CD4-positive, alpha-beta T cell (primary cell): ENCODE measurements at regions not wholly inside any gene's neighbourhood (a gene's known extent, or its start where the extent isn't known, plus 50 kb on each side); places are given as distances from the start of the nearest gene placed in this dataset.
"Not testable (repeated sequence)": the region's sequence is repeated elsewhere in the genome, so short reads cannot be mapped to it uniquely, and the experiment has no call there.

Experiments used
- ATAC-seq: fragments of 200-7000 bp; cut with Tn5 transposase; one replicate; pipeline ENCODE4 v1.10.0; 2022; ENCODE audit warnings: mild to moderate bottlenecking; ENCODE audit not compliant: poor library complexity
- CTCF ChIA-PET: fragments of 350-600 bp; sonication (Branson Sonifier 250); formaldehyde crosslinking; loops from one replicate; lab custom pipeline; 2021; ENCODE audit warnings: antibody characterized with exemption, inconsistent platforms; lab: Charles Lee
- POLR2A ChIA-PET: fragments of 350-600 bp; sonication (Branson Sonifier 250); formaldehyde crosslinking; loops from one replicate; lab custom pipeline; 2021; ENCODE audit warnings: antibody characterized with exemption, inconsistent platforms; lab: Charles Lee
- DNase-seq, 14 experiments: peaks; one replicate each; pipeline ENCODE4 v3.0.0-alpha.2; 2013 to 2020; ENCODE audit warnings: mixed read lengths in 2 of 14
- H3K27ac ChIP-seq, 2 donors: one replicate each; pipeline versions ENCODE4 v1.5.1 to v1.7.0; 2013; ENCODE audit warnings: low read length in 2 of 2, low read depth in 1 of 2, mild to moderate bottlenecking in 1 of 2
- H3K27me3 ChIP-seq, 2 experiments: 1 replicate in 1 of 2; 2 replicates in 1 of 2; pipeline versions ENCODE4 v1.6.1 to v1.7.0; 2013; ENCODE audit warnings: low read length in 2 of 2, control low read depth in 1 of 2, mild to moderate bottlenecking in 1 of 2, moderate library complexity in 1 of 2; ENCODE audit not compliant: insufficient read depth in 2 of 2, control insufficient read depth in 1 of 2
- H3K36me3 ChIP-seq: one replicate; pipeline ENCODE4 v1.6.1; 2013; ENCODE audit warnings: low read length, control low read depth; ENCODE audit not compliant: insufficient read depth
- H3K4me1 ChIP-seq: one replicate; pipeline ENCODE4 v1.6.1; 2013; ENCODE audit warnings: low read length, control low read depth; ENCODE audit not compliant: insufficient read depth
- H3K4me3 ChIP-seq: one replicate; pipeline ENCODE4 v1.5.1; 2013; ENCODE audit warnings: mild to moderate bottlenecking, low read length, moderate library complexity
- H3K9me3 ChIP-seq, 2 experiments: 1 replicate in 1 of 2; 2 replicates in 1 of 2; pipeline versions ENCODE4 v1.6.1 to v1.7.0; 2013; ENCODE audit warnings: low read length in 2 of 2, mild to moderate bottlenecking in 2 of 2, control low read depth in 1 of 2, moderate library complexity in 1 of 2; ENCODE audit not compliant: control insufficient read depth in 1 of 2, insufficient read depth in 1 of 2
- H3K27ac Mint-ChIP-seq: one replicate; pipeline ENCODE4 v1.8.0; 2020; ENCODE audit warnings: mixed read lengths
- H3K27me3 Mint-ChIP-seq: one replicate; pipeline ENCODE4 v1.8.0; 2021; ENCODE audit warnings: mixed read lengths
- H3K36me3 Mint-ChIP-seq: one replicate; pipeline ENCODE4 v1.8.0; 2021; ENCODE audit warnings: low read depth, mixed read lengths
- H3K4me1 Mint-ChIP-seq: one replicate; pipeline ENCODE4 v1.8.0; 2021; ENCODE audit warnings: low read depth, mixed read lengths
- H3K4me3 Mint-ChIP-seq: one replicate; pipeline ENCODE4 v1.8.0; 2020; ENCODE audit warnings: mild to moderate bottlenecking, mixed read lengths
- H3K9me3 Mint-ChIP-seq: one replicate; pipeline ENCODE4 v1.8.0; 2020; ENCODE audit warnings: mixed read lengths
- intact Hi-C, 2 experiments: fragments of 100-400 bp; cut with DNase I in 1 of 2; cut with micrococcal nuclease in 1 of 2; formaldehyde crosslinking; loops; one replicate each; pipeline versions ENCODE4 v1.15.1 to v1.9.0; 2023 to 2025; cut with DNase I, micrococcal nuclease
- TF ChIP-seq, protein P1 (sequence below): fragments of 200-600 bp; IDR thresholded peaks from one replicate; pipeline ENCODE4 v1.8.0; 2022; ENCODE audit warnings: antibody characterized with exemption, mild to moderate bottlenecking

DNA sequence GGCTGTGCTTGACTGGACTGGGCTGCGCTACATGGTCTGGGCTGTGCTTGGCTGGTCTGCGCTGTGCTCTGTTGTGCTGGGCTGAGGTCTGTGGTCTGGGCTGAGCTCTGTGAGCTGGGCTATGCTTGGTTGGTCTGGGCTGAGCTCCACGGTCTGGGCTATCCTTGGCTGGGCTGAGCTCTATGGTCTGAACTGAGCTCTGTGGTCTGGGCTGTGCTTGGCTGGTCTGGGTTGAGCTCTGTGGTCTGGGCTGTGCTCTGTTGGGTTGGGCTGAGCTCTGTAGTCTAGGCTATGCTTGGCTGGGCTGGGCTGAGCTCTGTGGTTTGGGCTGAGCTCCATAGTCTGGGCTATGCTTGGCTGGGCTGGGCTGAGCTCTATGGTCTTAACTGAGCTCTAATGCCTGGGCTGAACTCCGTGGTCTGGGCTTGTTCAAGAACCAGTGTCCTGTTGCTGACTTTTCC lies 92.0 kb downstream of the PLXNA1 start:
- Histone ChIP-seq H3K27me3 (no peaks in the 10 kb centered on the region), H3K36me3 (no peaks in the 10 kb centered on the region), H3K4me3 (no peak overlapping the region), H3K27ac (no peak overlapping the region), H3K4me1 (no peaks in the 10 kb centered on the region), H3K9me3 (peaks cover 0 to 8% of the 10 kb centered on the region in 2 experiments)
- ATAC-seq (no peak), DNase-seq (no peak)
- H3K9me3 Mint-ChIP-seq: no peaks in the 10 kb centered on the region
- ChIA-PET CTCF (no interaction called here), POLR2A (no interaction called here)
- no peaks in the 10 kb centered on the region for H3K27me3 Mint-ChIP-seq
- H3K4me3 Mint-ChIP-seq: no peak overlapping the region
- no peak overlapping the region for H3K27ac Mint-ChIP-seq
- H3K4me1 Mint-ChIP-seq: no peaks in the 10 kb centered on the region
- H3K36me3 Mint-ChIP-seq: no peaks in the 10 kb centered on the region
- intact Hi-C loops: no loop called here
- TF ChIP-seq, protein P1, sequence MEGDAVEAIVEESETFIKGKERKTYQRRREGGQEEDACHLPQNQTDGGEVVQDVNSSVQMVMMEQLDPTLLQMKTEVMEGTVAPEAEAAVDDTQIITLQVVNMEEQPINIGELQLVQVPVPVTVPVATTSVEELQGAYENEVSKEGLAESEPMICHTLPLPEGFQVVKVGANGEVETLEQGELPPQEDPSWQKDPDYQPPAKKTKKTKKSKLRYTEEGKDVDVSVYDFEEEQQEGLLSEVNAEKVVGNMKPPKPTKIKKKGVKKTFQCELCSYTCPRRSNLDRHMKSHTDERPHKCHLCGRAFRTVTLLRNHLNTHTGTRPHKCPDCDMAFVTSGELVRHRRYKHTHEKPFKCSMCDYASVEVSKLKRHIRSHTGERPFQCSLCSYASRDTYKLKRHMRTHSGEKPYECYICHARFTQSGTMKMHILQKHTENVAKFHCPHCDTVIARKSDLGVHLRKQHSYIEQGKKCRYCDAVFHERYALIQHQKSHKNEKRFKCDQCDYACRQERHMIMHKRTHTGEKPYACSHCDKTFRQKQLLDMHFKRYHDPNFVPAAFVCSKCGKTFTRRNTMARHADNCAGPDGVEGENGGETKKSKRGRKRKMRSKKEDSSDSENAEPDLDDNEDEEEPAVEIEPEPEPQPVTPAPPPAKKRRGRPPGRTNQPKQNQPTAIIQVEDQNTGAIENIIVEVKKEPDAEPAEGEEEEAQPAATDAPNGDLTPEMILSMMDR: no peak

DNA sequence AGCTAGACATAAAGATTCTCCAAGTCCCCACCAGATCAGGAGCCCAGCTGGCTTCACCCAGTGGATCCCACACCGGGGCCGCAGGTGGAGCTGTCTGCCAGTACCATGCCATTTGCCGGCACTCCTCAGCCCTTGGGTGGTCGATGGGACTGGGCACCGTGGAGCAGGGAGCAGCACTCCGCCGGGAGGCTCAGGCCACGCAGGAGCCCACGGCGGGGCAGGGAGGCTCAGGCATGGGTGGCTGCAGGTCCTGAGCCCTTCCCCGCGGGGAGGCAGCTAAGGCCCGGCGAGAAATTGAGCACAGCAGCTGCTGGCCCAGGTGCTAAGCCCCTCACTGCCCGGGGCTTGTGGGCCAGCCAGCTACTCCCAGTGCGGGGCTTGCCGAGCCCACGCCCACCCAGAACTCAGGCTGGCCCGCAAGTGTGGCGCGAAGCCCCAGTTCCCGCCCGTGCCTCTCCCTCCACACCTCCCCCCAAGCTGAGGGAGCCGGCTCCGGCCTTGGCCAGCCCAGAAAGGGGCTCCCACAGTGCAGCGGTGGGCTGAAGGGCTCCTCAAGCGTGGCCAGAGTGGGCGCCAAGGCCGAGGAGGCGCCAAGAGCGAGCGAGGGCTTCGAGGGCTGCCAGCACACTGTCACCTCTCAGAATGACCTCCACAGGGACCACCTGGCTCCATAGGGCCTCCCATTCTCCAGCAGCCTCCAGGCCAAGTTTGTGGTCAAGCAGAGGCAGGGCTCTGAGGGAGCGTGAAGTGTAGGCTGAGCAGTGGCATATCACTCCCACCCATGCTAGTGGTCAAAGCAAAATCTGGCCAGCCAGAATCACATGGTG lies 93.5 kb downstream of the PLXNA1 start:
- H3K4me3 Mint-ChIP-seq, H3K27ac ChIP-seq, DNase-seq, CTCF ChIA-PET, H3K36me3 Mint-ChIP-seq, H3K27ac Mint-ChIP-seq, H3K27me3 Mint-ChIP-seq, intact Hi-C loops, ATAC-seq, H3K4me3 ChIP-seq, H3K27me3 ChIP-seq, H3K4me1 Mint-ChIP-seq, H3K9me3 Mint-ChIP-seq, H3K9me3 ChIP-seq, POLR2A ChIA-PET, H3K4me1 ChIP-seq, H3K36me3 ChIP-seq: not testable (repeated sequence)

DNA sequence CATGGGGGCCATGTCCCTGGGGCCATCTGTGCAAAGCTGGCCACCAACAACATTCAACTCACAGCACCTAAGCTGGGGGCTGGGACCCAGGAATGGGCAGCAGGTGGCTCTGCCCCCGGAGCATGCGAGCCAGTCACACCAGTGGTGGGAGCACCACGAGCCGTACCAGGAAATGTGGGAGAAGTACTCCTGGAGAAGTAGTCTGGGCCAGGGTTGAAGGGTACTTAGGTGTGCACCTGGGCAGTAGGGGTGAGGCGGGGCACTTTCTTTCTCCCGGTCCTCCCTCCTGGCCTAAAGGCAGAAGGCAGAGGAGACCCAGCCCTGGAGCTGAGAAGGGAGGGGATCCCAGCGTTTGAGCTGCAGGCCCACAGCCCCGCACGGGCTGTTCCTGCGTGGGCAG lies 94.2 kb downstream of the PLXNA1 start:
- H3K36me3 Mint-ChIP-seq: no peaks in the 10 kb centered on the region
- POLR2A ChIA-PET: no interaction called here
- ATAC-seq (no peak), DNase-seq (no peak)
- TF ChIP-seq, protein P1: no peak
- intact Hi-C loops: no loop called here
- Histone ChIP-seq H3K9me3 (peaks cover 0 to 8% of the 10 kb centered on the region in 2 experiments), H3K27me3 (no peaks in the 10 kb centered on the region), H3K27ac (no peak overlapping the region), H3K4me3 (no peak overlapping the region), H3K4me1 (no peaks in the 10 kb centered on the region), H3K36me3 (no peaks in the 10 kb centered on the region)
- no peak overlapping the region for H3K27ac Mint-ChIP-seq
- H3K4me3 Mint-ChIP-seq: no peak overlapping the region
- no peaks in the 10 kb centered on the region for H3K9me3 Mint-ChIP-seq
- H3K27me3 Mint-ChIP-seq: no peaks in the 10 kb centered on the region
- H3K4me1 Mint-ChIP-seq: no peaks in the 10 kb centered on the region
- CTCF ChIA-PET: no interaction called here
